IMR-90 (cell line): ENCODE measurements at regions not wholly inside any gene's neighbourhood (a gene's known extent, or its start where the extent isn't known, plus 50 kb on each side); places are given as distances from the start of the nearest gene placed in this dataset.

Experiments used
- ATAC-seq: fragments of 200-7000 bp; cut with Tn5 transposase; 2 replicates; pipeline ENCODE4 v1.9.1; 2020; ENCODE audit warnings: low read depth, mild to moderate bottlenecking, moderate library complexity
- BruUV-seq: library from RNA; stranded (reverse); fragments of 400-500 nt; replicated peaks from 2 replicates; lab custom pipeline; 2021; lab: Mats Ljungman, UMichigan
- CTCF ChIA-PET: fragments of 300-600 bp; formaldehyde crosslinking; extraction: SDS; loops from one replicate; lab custom pipeline; 2021; ENCODE audit warnings: antibody characterized with exemption; lab: Yijun Ruan, JAX
- POLR2A ChIA-PET: fragments of 300-600 bp; sonication (Branson Sonifier 250); formaldehyde crosslinking; loops from one replicate; lab custom pipeline; 2022; ENCODE audit warnings: antibody characterized with exemption; ENCODE audit not compliant: unreplicated experiment; lab: Charles Lee
- DNase-seq: peaks from one replicate; pipeline ENCODE4 v3.0.0; 2013
- H2AFZ ChIP-seq: replicated peaks from 2 replicates; pipeline ENCODE3; 2013; ENCODE audit warnings: low read length, mild to moderate bottlenecking; ENCODE audit not compliant: poor library complexity
- H2AK5ac ChIP-seq: 2 replicates; pipeline ENCODE4 v1.6.1; 2013; ENCODE audit warnings: low read depth, low read length, inconsistent platforms
- H2AK9ac ChIP-seq: replicated peaks from 2 replicates; pipeline ENCODE3; 2013; ENCODE audit warnings: mild to moderate bottlenecking, low read depth, low read length, moderate library complexity; ENCODE audit not compliant: poor library complexity
- H2BK120ac ChIP-seq: 2 replicates; pipeline ENCODE4 v1.6.1; 2013; ENCODE audit warnings: low read depth, low read length, inconsistent platforms
- H2BK15ac ChIP-seq: 3 replicates; pipeline ENCODE4 v1.6.1; 2013; ENCODE audit warnings: low read depth, low read length, inconsistent platforms
- H2BK20ac ChIP-seq: 2 replicates; pipeline ENCODE4 v1.6.1; 2013; ENCODE audit warnings: low read depth, mild to moderate bottlenecking, inconsistent platforms, low read length, moderate library complexity
- H2BK5ac ChIP-seq: 2 replicates; pipeline ENCODE4 v1.6.1; 2013; ENCODE audit warnings: mild to moderate bottlenecking, low read depth, low read length, inconsistent platforms; ENCODE audit not compliant: poor library complexity, severe bottlenecking
- H3K14ac ChIP-seq: replicated peaks from 2 replicates; pipeline ENCODE4 v1.6.1; 2013; ENCODE audit warnings: low read depth, low read length, inconsistent platforms
- H3K18ac ChIP-seq: 2 replicates; pipeline ENCODE4 v1.6.1; 2013; ENCODE audit warnings: low read depth, low read length, control low read depth
- H3K23ac ChIP-seq: 2 replicates; pipeline ENCODE4 v1.6.1; 2013; ENCODE audit warnings: low read depth, low read length, inconsistent platforms
- H3K27ac ChIP-seq: 2 replicates; pipeline ENCODE4 v1.5.1; 2013; ENCODE audit warnings: mild to moderate bottlenecking, control low read depth, low read length; ENCODE audit not compliant: insufficient read depth
- H3K27me3 ChIP-seq: 2 replicates; pipeline ENCODE4 v1.6.1; 2013; ENCODE audit warnings: low read length; ENCODE audit not compliant: control insufficient read depth, insufficient read depth
- H3K36me3 ChIP-seq: 2 replicates; pipeline ENCODE4 v1.6.1; 2013; ENCODE audit warnings: low read length, mixed read lengths; ENCODE audit not compliant: control insufficient read depth, insufficient read depth
- H3K4ac ChIP-seq: 2 replicates; pipeline ENCODE4 v1.6.1; 2013; ENCODE audit warnings: low read depth, low read length, inconsistent platforms
- H3K4me1 ChIP-seq: 2 replicates; pipeline ENCODE4 v1.6.1; 2013; ENCODE audit warnings: low read length, mixed read lengths; ENCODE audit not compliant: control insufficient read depth, insufficient read depth
- H3K4me2 ChIP-seq: 2 replicates; pipeline ENCODE4 v1.6.1; 2013; ENCODE audit warnings: low read depth, mild to moderate bottlenecking, control low read depth, low read length, moderate library complexity
- H3K4me3 ChIP-seq: 2 replicates; pipeline ENCODE4 v1.5.1; 2013; ENCODE audit warnings: low read depth, mild to moderate bottlenecking, control low read depth, low read length, moderate library complexity; ENCODE audit not compliant: insufficient read depth
- H3K56ac ChIP-seq: 2 replicates; pipeline ENCODE4 v1.6.1; 2013; ENCODE audit warnings: low read length, inconsistent platforms; ENCODE audit not compliant: insufficient read depth; ENCODE audit errors: extremely low read depth
- H3K79me1 ChIP-seq, 2 experiments: 2 replicates each; pipeline ENCODE4 v1.6.1; 2013; ENCODE audit warnings: low read length in 2 of 2, inconsistent platforms in 1 of 2, low read depth in 1 of 2
- H3K9ac ChIP-seq: 2 replicates; pipeline ENCODE4 v1.6.1; 2013; ENCODE audit warnings: low read depth, low read length, control low read depth
- H3K9me1 ChIP-seq: 2 replicates; pipeline ENCODE4 v1.6.1; 2013; ENCODE audit warnings: low read length, inconsistent platforms; ENCODE audit not compliant: insufficient read depth
- H3K9me3 ChIP-seq: 2 replicates; pipeline ENCODE4 v1.6.1; 2013; ENCODE audit warnings: low read length; ENCODE audit not compliant: control insufficient read depth, insufficient read depth
- H4K20me1 ChIP-seq: 2 replicates; pipeline ENCODE4 v1.6.1; 2013; ENCODE audit warnings: low read length, inconsistent platforms; ENCODE audit not compliant: insufficient read depth
- H4K5ac ChIP-seq: 2 replicates; pipeline ENCODE4 v1.6.1; 2013; ENCODE audit warnings: mild to moderate bottlenecking, low read depth, low read length, control low read depth
- H4K8ac ChIP-seq, 2 experiments: 2 replicates each; pipeline ENCODE4 v1.6.1; 2013; ENCODE audit warnings: low read depth in 2 of 2, low read length in 2 of 2, control low read depth in 1 of 2, inconsistent platforms in 1 of 2
- H4K91ac ChIP-seq: 2 replicates; pipeline ENCODE4 v1.6.1; 2013; ENCODE audit warnings: low read depth, low read length, inconsistent platforms; ENCODE audit not compliant: insufficient read depth
- ELK1 ChIP-seq: fragments of 150-350 bp; IDR thresholded peaks from 2 replicates; pipeline ENCODE4 v1.6.1; 2016; ENCODE audit warnings: low read depth, mild to moderate bottlenecking, low read length, moderate library complexity, borderline replicate concordance
- MAFK ChIP-seq: IDR thresholded peaks from 2 replicates; pipeline ENCODE4 v1.6.1; 2012; ENCODE audit warnings: low read depth, low read length, improper control_type of control experiment
- MAZ ChIP-seq: IDR thresholded peaks from 2 replicates; pipeline ENCODE4 v1.6.1; 2012; ENCODE audit warnings: low read depth, mild to moderate bottlenecking, low read length, improper control_type of control experiment, moderate library complexity, borderline replicate concordance
- WGBS, 2 experiments: methylation state at CpG; one replicate each; pipeline versions ENCODE4 v1.1.5 to v1.1.7; 2013; ENCODE audit warnings: missing lambda C conversion rate in 2 of 2; ENCODE audit not compliant: insufficient read length in 1 of 2; ENCODE audit errors: extremely low coverage in 2 of 2; 5-methylcytosine and 5-hydroxymethylcytosine counted together
- dilution Hi-C: fragments of 300-500 bp; cut with HindIII; formaldehyde crosslinking; loops from one replicate; pipeline ENCODE4 v1.14.3; 2018; ENCODE audit warnings: low sequenced_read_pairs; ENCODE audit not compliant: unreplicated experiment
- in situ Hi-C: fragments of 300-500 bp; cut with MboI; formaldehyde crosslinking; loops from 3 replicates; pipeline ENCODE4 v1.14.3; 2019; ENCODE audit warnings: low sequenced_read_pairs, inconsistent platforms, mixed read lengths
- intact Hi-C: fragments of 100-400 bp; cut with micrococcal nuclease; formaldehyde crosslinking; loops from 2 replicates; pipeline ENCODE4 v1.10.0; 2022

- H3K9ac ChIP-seq: no peak overlapping the region
- ATAC-seq (no peak), DNase-seq (no peak)
- H3K4me3 ChIP-seq: no peak overlapping the region
- no peak overlapping the region for H4K91ac ChIP-seq
- ChIA-PET POLR2A (no interaction called here), CTCF (no interaction called here)
- H3K4me2 ChIP-seq: no peak overlapping the region
- H2AFZ ChIP-seq: no peak overlapping the region
- H3K79me1 ChIP-seq: no peaks in the 10 kb centered on the region
- TF ChIP-seq ELK1: no peak
- no peak for TF ChIP-seq MAFK
- TF ChIP-seq MAZ: no peak
- no peak overlapping the region for H2BK20ac ChIP-seq
- in situ Hi-C loops (no loop called here), dilution Hi-C loops (no loop called here), intact Hi-C loops (no loop called here)
- no peak overlapping the region for H4K5ac ChIP-seq
- H3K27me3 ChIP-seq: no peaks in the 10 kb centered on the region; the same call in 1 of the 2 replicates
- H2BK15ac ChIP-seq: no peak overlapping the region
- H2BK120ac ChIP-seq: no peak overlapping the region
- no peaks in the 10 kb centered on the region for H3K9me3 ChIP-seq
- no peaks in the 10 kb centered on the region for H3K9me1 ChIP-seq
- no peak overlapping the region for H3K18ac ChIP-seq
- no peak overlapping the region for H3K27ac ChIP-seq
- no CpG with 5 or more reads among the region's 2 CpGs for WGBS, 2 experiments
- H3K4me1 ChIP-seq: no peaks in the 10 kb centered on the region
- no peaks in the 10 kb centered on the region for H4K20me1 ChIP-seq
- H2AK9ac ChIP-seq: no peak overlapping the region
- H3K56ac ChIP-seq: no peak overlapping the region
- no peak overlapping the region for H4K8ac ChIP-seq
- H3K36me3 ChIP-seq: no peaks in the 10 kb centered on the region
- no peak overlapping the region for H3K14ac ChIP-seq
- no peak overlapping the region for H2AK5ac ChIP-seq
- no peak overlapping the region for H2BK5ac ChIP-seq
- no peak overlapping the region for H3K23ac ChIP-seq
- no peak overlapping the region for H3K4ac ChIP-seq
- BruUV-seq: no TSS peak
These were observed 219.2 kb upstream of the HDX start for GRCh38 chrX:84721416-84721815.
